IMR-90 (cell line): ENCODE measurements at regions not wholly inside any gene's neighbourhood (a gene's known extent, or its start where the extent isn't known, plus 50 kb on each side); places are given as distances from the start of the nearest gene placed in this dataset.

Experiments used
- CEBPB ChIP-seq: IDR thresholded peaks from 2 replicates; pipeline ENCODE4 v1.6.1; 2012; ENCODE audit warnings: low read depth, low read length, improper control_type of control experiment
- CHD1 ChIP-seq: IDR thresholded peaks from 2 replicates; pipeline ENCODE4 v1.6.1; 2012; ENCODE audit warnings: low read depth, low read length, improper control_type of control experiment
- CTCF ChIP-seq: conservative IDR thresholded peaks from 2 replicates; pipeline ENCODE4 v1.5.1; 2012; ENCODE audit warnings: mild to moderate bottlenecking, low read depth, low read length, improper control_type of control experiment
- POLR2A ChIP-seq: IDR thresholded peaks from 2 replicates; pipeline ENCODE4 v1.6.1; 2012; ENCODE audit warnings: mild to moderate bottlenecking, low read depth, low read length
- SMC3 ChIP-seq: fragments of 150-350 bp; IDR thresholded peaks from 2 replicates; pipeline ENCODE4 v1.6.1; 2016; ENCODE audit warnings: low read depth, mild to moderate bottlenecking, antibody characterized with exemption, low read length, moderate library complexity
- USF2 ChIP-seq: fragments of 150-350 bp; IDR thresholded peaks from 2 replicates; pipeline ENCODE4 v1.6.1; 2017; ENCODE audit warnings: mild to moderate bottlenecking, antibody characterized with exemption, low read length, low read depth

- TF ChIP-seq CTCF (no peak), POLR2A (no peak), CHD1 (no peak), USF2 (no peak), CEBPB (no peak), SMC3 (no peak)
Measured at GRCh38 chr11:103536335-103536722, 427.1 kb downstream of the DYNC2H1 start.
